ENCODE measurements at regions not wholly inside any gene's neighbourhood (a gene's known extent, or its start where the extent isn't known, plus 50 kb on each side); places are given as distances from the start of the nearest gene placed in this dataset.
"Not testable (repeated sequence)": the region's sequence is repeated elsewhere in the genome, so short reads cannot be mapped to it uniquely, and the experiment has no call there.

- TF ChIP-seq, protein P1, sequence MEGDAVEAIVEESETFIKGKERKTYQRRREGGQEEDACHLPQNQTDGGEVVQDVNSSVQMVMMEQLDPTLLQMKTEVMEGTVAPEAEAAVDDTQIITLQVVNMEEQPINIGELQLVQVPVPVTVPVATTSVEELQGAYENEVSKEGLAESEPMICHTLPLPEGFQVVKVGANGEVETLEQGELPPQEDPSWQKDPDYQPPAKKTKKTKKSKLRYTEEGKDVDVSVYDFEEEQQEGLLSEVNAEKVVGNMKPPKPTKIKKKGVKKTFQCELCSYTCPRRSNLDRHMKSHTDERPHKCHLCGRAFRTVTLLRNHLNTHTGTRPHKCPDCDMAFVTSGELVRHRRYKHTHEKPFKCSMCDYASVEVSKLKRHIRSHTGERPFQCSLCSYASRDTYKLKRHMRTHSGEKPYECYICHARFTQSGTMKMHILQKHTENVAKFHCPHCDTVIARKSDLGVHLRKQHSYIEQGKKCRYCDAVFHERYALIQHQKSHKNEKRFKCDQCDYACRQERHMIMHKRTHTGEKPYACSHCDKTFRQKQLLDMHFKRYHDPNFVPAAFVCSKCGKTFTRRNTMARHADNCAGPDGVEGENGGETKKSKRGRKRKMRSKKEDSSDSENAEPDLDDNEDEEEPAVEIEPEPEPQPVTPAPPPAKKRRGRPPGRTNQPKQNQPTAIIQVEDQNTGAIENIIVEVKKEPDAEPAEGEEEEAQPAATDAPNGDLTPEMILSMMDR (conservative IDR thresholded peaks at IDR 0.05; ENCODE audit: low read depth, low read length): no peak
- H3K4me3 ChIP-seq (ENCODE audit: low read length): no peak overlapping the region
- no peak for DNase-seq (ENCODE audit: low read depth)
Observed at GRCh38 chr17:54623746-54624145, 276.9 kb upstream of the TOM1L1 start.

DNA sequence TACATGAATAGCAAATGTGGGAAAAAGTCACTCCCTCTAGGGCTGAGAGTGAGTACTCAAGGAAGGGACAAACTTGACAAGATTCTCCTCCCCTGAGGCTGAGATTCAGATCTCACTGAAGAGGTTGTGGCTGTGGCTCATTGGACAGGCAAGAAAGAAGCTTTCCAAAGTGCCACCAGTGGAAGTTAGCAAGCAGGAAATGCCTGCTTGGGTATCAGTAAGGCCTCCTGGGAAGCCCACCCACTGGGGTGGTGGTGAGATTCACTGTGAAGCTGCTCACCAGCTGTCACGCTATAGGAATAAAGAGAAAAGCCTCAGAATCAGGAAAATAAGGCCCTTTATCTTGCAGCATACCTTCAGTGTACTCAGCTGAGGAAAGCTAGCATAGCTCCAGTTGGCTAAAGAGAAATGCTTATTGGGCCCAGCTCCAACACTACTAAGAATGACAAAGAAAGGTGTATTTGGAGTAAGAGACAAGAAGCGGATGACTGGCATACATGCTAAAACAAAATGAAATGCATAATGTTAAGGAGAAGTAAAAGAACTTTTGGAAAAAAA is 274.4 kb upstream of the TOM1L1 start:
- DNase-seq (ENCODE audit: low read depth): no peak
- TF ChIP-seq, protein P1 (conservative IDR thresholded peaks at IDR 0.05; ENCODE audit: low read depth, low read length): no peak
- no peak overlapping the region for H3K4me3 ChIP-seq (ENCODE audit: low read length)

DNA sequence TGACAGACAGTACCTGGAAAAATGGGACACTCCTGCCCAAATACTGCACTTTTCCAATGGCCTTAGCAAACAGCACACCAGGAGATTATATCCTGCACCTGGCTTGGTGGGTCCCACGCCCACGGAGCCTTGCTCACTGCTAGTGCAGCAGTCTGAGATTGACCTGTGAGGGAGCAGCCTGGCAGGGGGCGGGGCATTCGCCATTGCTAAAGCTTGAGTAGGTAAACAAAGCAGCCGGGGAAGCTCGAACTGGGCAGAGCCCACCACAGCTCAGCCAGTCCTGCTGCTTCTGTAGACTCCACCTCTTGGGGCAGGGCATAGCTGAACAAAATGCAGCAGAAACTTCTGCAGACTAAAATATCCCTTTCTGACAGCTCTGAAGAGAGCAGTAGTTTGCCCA is 261.2 kb upstream of the TOM1L1 start:
- DNase-seq (ENCODE audit: low read depth); H3K4me3 ChIP-seq (ENCODE audit: low read length): not testable (repeated sequence)

- TF ChIP-seq, protein P1 (conservative IDR thresholded peaks at IDR 0.05; ENCODE audit: low read depth, low read length): no peak
- DNase-seq (ENCODE audit: low read depth): no peak
Observed at GRCh38 chr17:54662978-54663876, 237.4 kb upstream of the TOM1L1 start.

GRCh38 chr17:54666559-54666958 is 234.1 kb upstream of the TOM1L1 start:
- TF ChIP-seq, protein P1 (conservative IDR thresholded peaks at IDR 0.05; ENCODE audit: low read depth, low read length): no peak
- DNase-seq (ENCODE audit: low read depth): no peak
- H3K4me3 ChIP-seq (ENCODE audit: low read length): no peak overlapping the region

More at GRCh38 chr17:54662978-54663876, 237.4 kb upstream of the TOM1L1 start:
- H3K4me3 ChIP-seq (ENCODE audit: low read length): no peak overlapping the region

- no peak for DNase-seq (ENCODE audit: low read depth)
- TF ChIP-seq, protein P1 (conservative IDR thresholded peaks at IDR 0.05; ENCODE audit: low read depth, low read length): no peak
- H3K4me3 ChIP-seq (ENCODE audit: low read length): no peak overlapping the region
Observed at GRCh38 chr17:54678158-54678557, 222.5 kb upstream of the TOM1L1 start.

- H3K4me3 ChIP-seq (ENCODE audit: low read length): no peak overlapping the region
- DNase-seq (ENCODE audit: low read depth): no peak
- TF ChIP-seq, protein P1 (conservative IDR thresholded peaks at IDR 0.05; ENCODE audit: low read depth, low read length): no peak
Observed at GRCh38 chr17:54680410-54680809, 220.2 kb upstream of the TOM1L1 start.
